B cell (primary cell): ENCODE measurements at regions not wholly inside any gene's neighbourhood (a gene's known extent, or its start where the extent isn't known, plus 50 kb on each side); places are given as distances from the start of the nearest gene placed in this dataset.

ENCODE experiments used
- CTCF ChIP-seq: fragments of 200-600 bp; IDR thresholded peaks from one replicate; pipeline ENCODE4 v1.8.0; 2022; ENCODE audit warnings: antibody characterized with exemption, mild to moderate bottlenecking
- EZH2 ChIP-seq: IDR thresholded peaks from 2 replicates; pipeline ENCODE4 v1.6.1; 2012; ENCODE audit warnings: borderline replicate concordance, low read depth, mild to moderate bottlenecking, moderate library complexity, low read length; ENCODE audit not compliant: insufficient read depth, poor library complexity, severe bottlenecking

- TF ChIP-seq CTCF (no peak), EZH2 (no peak)
Measured at GRCh38 chr20:41881466-41882046, 263.4 kb upstream of the CHD6 start.
